Body of pancreas (tissue), 4 donors: ENCODE measurements at regions not wholly inside any gene's neighbourhood (a gene's known extent, or its start where the extent isn't known, plus 50 kb on each side); places are given as distances from the start of the nearest gene placed in this dataset.
A peak's percentile ranks its signal among the peaks of the same experiment; 100 is the strongest.
"Not testable (repeated sequence)": the region's sequence is repeated elsewhere in the genome, so short reads cannot be mapped to it uniquely, and the experiment has no call there.

Experiments
- ATAC-seq: fragments of 150-250 bp; one replicate; pipeline ENCODE4 v1.9.1; 2016
- DNase-seq, 4 donors: peaks; one replicate each; pipeline ENCODE4 v3.0.0-alpha.2; 2019
- H3K27ac ChIP-seq, 4 donors: fragments of 200-600 bp; sonication (generic); 1 replicate in 3 of 4; 2 replicates in 1 of 4; pipeline versions ENCODE4 v1.5.1 to v1.6.1; 2016 to 2019; ENCODE audit warnings: mild to moderate bottlenecking in 1 of 4, mixed read lengths in 1 of 4, moderate library complexity in 1 of 4
- H3K27me3 ChIP-seq, 2 donors: fragments of 200-600 bp; sonication (generic); one replicate each; pipeline ENCODE4 v1.6.0; 2016; ENCODE audit warnings: mild to moderate bottlenecking in 1 of 2
- H3K36me3 ChIP-seq, 2 donors: fragments of 200-600 bp; sonication (generic); replicated peaks in 1 of 2; 2 replicates each; pipeline ENCODE4 v1.5.1; 2016; ENCODE audit warnings: low read depth in 2 of 2; ENCODE audit not compliant: insufficient read depth in 1 of 2
- H3K4me1 ChIP-seq: fragments of 200-600 bp; sonication (generic); one replicate; pipeline ENCODE4 v1.6.0; 2016
- H3K4me3 ChIP-seq, 2 donors: fragments of 200-600 bp; sonication (generic); 1 replicate in 1 of 2; 2 replicates in 1 of 2; pipeline ENCODE4 v1.5.1; 2016 to 2019
- H3K9me3 ChIP-seq, 3 donors: fragments of 200-600 bp; sonication (generic); 1 replicate in 2 of 3; 2 replicates in 1 of 3; pipeline ENCODE4 v1.5.1; 2016
- CTCF ChIP-seq, 7 experiments: fragments of 450-650 bp in 4 of 7; fragments of 200-600 bp in 3 of 7; sonication (generic) in 3 of 7; IDR thresholded peaks; one replicate each; pipeline ENCODE4 v1.5.1; 2016 to 2019; ENCODE audit warnings: antibody characterized with exemption in 7 of 7
- POLR2A ChIP-seq, 3 donors: fragments of 450-650 bp; IDR thresholded peaks; one replicate each; pipeline ENCODE4 v1.6.1; 2016; ENCODE audit warnings: antibody characterized with exemption in 3 of 3, mild to moderate bottlenecking in 2 of 3
- WGBS, 2 donors: methylation state at CpG; one replicate each; pipeline ENCODE4 v1.1.5; 2017; 5-methylcytosine and 5-hydroxymethylcytosine counted together
- intact Hi-C: fragments of 100-400 bp; cut with DNase I; formaldehyde crosslinking; loops from one replicate; pipeline ENCODE4 v1.15.1; 2023

GRCh38 chr21:14675774-14676530 lies 129.8 kb upstream of the SAMSN1 start:
- ATAC-seq (no peak), DNase-seq (peak in 1 of 4 donors; percentile 12)
- Histone ChIP-seq H3K36me3 (no peaks in the 10 kb centered on the region), H3K27ac (peak overlapping the region in 1 of 4 donors; percentile 3), H3K9me3 (no peaks in the 10 kb centered on the region), H3K4me1 (no peaks in the 10 kb centered on the region), H3K27me3 (no peaks in the 10 kb centered on the region), H3K4me3 (no peak overlapping the region)
- TF ChIP-seq POLR2A (IDR thresholded peaks at IDR 0.05): no peak
- no peak for TF ChIP-seq CTCF (IDR thresholded peaks at IDR 0.05)
- intact Hi-C loops: no loop called here
- WGBS, 2 donors: 42 to 54% methylated on average over 7 of the region's 7 CpGs

GRCh38 chr21:14673649-14674048 lies 127.5 kb upstream of the SAMSN1 start:
- H3K27me3 ChIP-seq: no peaks in the 10 kb centered on the region
- DNase-seq: no peak
- no peak overlapping the region for H3K27ac ChIP-seq
- H3K4me3 ChIP-seq: no peak overlapping the region
- 21 to 30% methylated on average over 3 of the region's 3 CpGs for WGBS, 2 donors
- ATAC-seq: no peak
- no peaks in the 10 kb centered on the region for H3K9me3 ChIP-seq
- intact Hi-C loops: no loop called here
- TF ChIP-seq CTCF (IDR thresholded peaks at IDR 0.05): no peak
- no peak for TF ChIP-seq POLR2A (IDR thresholded peaks at IDR 0.05)
- H3K4me1 ChIP-seq: no peaks in the 10 kb centered on the region
- H3K36me3 ChIP-seq: no peaks in the 10 kb centered on the region

GRCh38 chr21:14672466-14672865 lies 126.4 kb upstream of the SAMSN1 start:
- DNase-seq: no peak
- 27 to 45% methylated on average over 1 of the region's 1 CpG for WGBS, 2 donors
- intact Hi-C loops: no loop called here

GRCh38 chr21:14670409-14670808 lies 124.3 kb upstream of the SAMSN1 start:
- intact Hi-C loops: no loop called here

More at GRCh38 chr21:14672466-14672865, 126.4 kb upstream of the SAMSN1 start:
- H3K4me3 ChIP-seq: no peak overlapping the region
- TF ChIP-seq POLR2A (IDR thresholded peaks at IDR 0.05) (no peak), CTCF (IDR thresholded peaks at IDR 0.05) (no peak)
- H3K36me3 ChIP-seq: no peaks in the 10 kb centered on the region
- no peaks in the 10 kb centered on the region for H3K4me1 ChIP-seq
- ATAC-seq: no peak
- H3K9me3 ChIP-seq: no peaks in the 10 kb centered on the region
- H3K27me3 ChIP-seq: no peaks in the 10 kb centered on the region
- H3K27ac ChIP-seq: no peak overlapping the region

GRCh38 chr21:14669092-14669491 lies 123.0 kb upstream of the SAMSN1 start:
- H3K36me3 ChIP-seq, ATAC-seq, H3K4me3 ChIP-seq, H3K4me1 ChIP-seq, intact Hi-C loops, H3K27ac ChIP-seq, DNase-seq, H3K27me3 ChIP-seq, H3K9me3 ChIP-seq: not testable (repeated sequence)
- 89 to 95% methylated on average over 3 of the region's 3 CpGs for WGBS, 2 donors

More at GRCh38 chr21:14670409-14670808, 124.3 kb upstream of the SAMSN1 start:
- ATAC-seq: no peak
- DNase-seq: no peak
- 79 to 87% methylated on average over 2 of the region's 2 CpGs for WGBS, 2 donors
- no peaks in the 10 kb centered on the region for H3K36me3 ChIP-seq
- no peaks in the 10 kb centered on the region for H3K9me3 ChIP-seq
- TF ChIP-seq POLR2A (IDR thresholded peaks at IDR 0.05) (no peak), CTCF (IDR thresholded peaks at IDR 0.05) (no peak)
- H3K27ac ChIP-seq: no peak overlapping the region
- H3K27me3 ChIP-seq: no peaks in the 10 kb centered on the region
- H3K4me3 ChIP-seq: no peak overlapping the region
- no peaks in the 10 kb centered on the region for H3K4me1 ChIP-seq
